ENCODE measurements at regions not wholly inside any gene's neighbourhood (a gene's known extent, or its start where the extent isn't known, plus 50 kb on each side); places are given as distances from the start of the nearest gene placed in this dataset.

DNA sequence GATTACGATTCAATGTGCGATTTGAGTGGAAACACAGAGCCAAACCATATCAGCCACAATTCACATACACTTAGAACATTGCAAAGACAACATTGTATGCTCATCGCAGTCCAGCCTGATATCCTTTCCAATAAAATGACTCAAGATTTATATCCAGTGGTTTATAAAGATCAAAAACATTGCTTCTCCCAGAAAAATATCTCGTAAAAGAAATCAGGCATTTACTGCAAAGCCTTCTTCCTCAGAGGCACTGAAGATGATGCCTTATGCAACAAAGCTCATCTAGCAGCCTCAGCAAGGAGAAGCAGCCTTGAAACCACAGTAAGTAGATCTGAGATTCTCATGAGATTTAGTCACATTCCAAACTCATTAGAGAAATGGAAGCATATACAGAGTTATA lies 523.8 kb downstream of the ELAVL2 start:
- TF ChIP-seq, protein P1, sequence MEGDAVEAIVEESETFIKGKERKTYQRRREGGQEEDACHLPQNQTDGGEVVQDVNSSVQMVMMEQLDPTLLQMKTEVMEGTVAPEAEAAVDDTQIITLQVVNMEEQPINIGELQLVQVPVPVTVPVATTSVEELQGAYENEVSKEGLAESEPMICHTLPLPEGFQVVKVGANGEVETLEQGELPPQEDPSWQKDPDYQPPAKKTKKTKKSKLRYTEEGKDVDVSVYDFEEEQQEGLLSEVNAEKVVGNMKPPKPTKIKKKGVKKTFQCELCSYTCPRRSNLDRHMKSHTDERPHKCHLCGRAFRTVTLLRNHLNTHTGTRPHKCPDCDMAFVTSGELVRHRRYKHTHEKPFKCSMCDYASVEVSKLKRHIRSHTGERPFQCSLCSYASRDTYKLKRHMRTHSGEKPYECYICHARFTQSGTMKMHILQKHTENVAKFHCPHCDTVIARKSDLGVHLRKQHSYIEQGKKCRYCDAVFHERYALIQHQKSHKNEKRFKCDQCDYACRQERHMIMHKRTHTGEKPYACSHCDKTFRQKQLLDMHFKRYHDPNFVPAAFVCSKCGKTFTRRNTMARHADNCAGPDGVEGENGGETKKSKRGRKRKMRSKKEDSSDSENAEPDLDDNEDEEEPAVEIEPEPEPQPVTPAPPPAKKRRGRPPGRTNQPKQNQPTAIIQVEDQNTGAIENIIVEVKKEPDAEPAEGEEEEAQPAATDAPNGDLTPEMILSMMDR (IDR thresholded peaks at IDR 0.05 in 4 of 5, conservative IDR thresholded peaks at IDR 0.05 in 1 of 5) = no peak
- TF ChIP-seq POLR2A (IDR thresholded peaks at IDR 0.05) = no peak

Measured in gastrocnemius medialis (tissue), 4 donors.